T-cell (primary cell): ENCODE measurements at regions not wholly inside any gene's neighbourhood (a gene's known extent, or its start where the extent isn't known, plus 50 kb on each side); places are given as distances from the start of the nearest gene placed in this dataset.

Experiments
- ATAC-seq, 4 experiments: fragments of 200-7000 bp in 3 of 4; fragments of 150-1000 bp in 1 of 4; cut with Tn5 transposase; replicated peaks in 1 of 4; 1 replicate in 3 of 4; 2 replicates in 1 of 4; pipeline ENCODE4 v1.10.0; 2021; ENCODE audit warnings: moderate library complexity in 3 of 4, mild to moderate bottlenecking in 2 of 4, moderate number of reproducible peaks in 1 of 4
- CTCF ChIA-PET, 2 donors: fragments of 300-600 bp; sonication (Branson Sonifier 250); formaldehyde crosslinking; loops; one replicate each; lab custom pipeline; 2022; ENCODE audit warnings: antibody characterized with exemption in 2 of 2; lab: Charles Lee
- POLR2A ChIA-PET, 2 donors: fragments of 300-600 bp; sonication (Branson Sonifier 250); formaldehyde crosslinking; loops; one replicate each; lab custom pipeline; 2022; ENCODE audit warnings: antibody characterized with exemption in 2 of 2; lab: Charles Lee
- DNase-seq, 35 experiments: peaks; one replicate each; pipeline versions ENCODE4 v3.0.0 to v3.0.0-alpha.2; 2013 to 2023
- H3K27ac ChIP-seq: one replicate; pipeline ENCODE4 v1.5.1; 2013; ENCODE audit warnings: low read length
- H3K27me3 ChIP-seq, 2 experiments: replicated peaks in 1 of 2; 1 replicate in 1 of 2; 2 replicates in 1 of 2; pipeline versions ENCODE4 v1.6.1 to v1.7.0; 2013; ENCODE audit warnings: low read length in 1 of 2, mixed read lengths in 1 of 2; ENCODE audit not compliant: control insufficient read depth in 2 of 2, insufficient read depth in 2 of 2; ENCODE audit errors: extremely low read depth in 1 of 2
- H3K36me3 ChIP-seq, 2 donors: 1 replicate in 1 of 2; 2 replicates in 1 of 2; pipeline versions ENCODE4 v1.6.1 to v1.7.0; 2013; ENCODE audit warnings: low read length in 1 of 2; ENCODE audit not compliant: control insufficient read depth in 2 of 2, insufficient read depth in 1 of 2; ENCODE audit errors: extremely low read depth in 1 of 2
- H3K4me1 ChIP-seq, 2 experiments: 1 replicate in 1 of 2; 2 replicates in 1 of 2; pipeline versions ENCODE4 v1.6.1 to v1.7.0; 2013; ENCODE audit warnings: low read length in 2 of 2, mixed read lengths in 1 of 2; ENCODE audit not compliant: insufficient read depth in 2 of 2, control insufficient read depth in 1 of 2; ENCODE audit errors: extremely low read depth in 1 of 2
- H3K4me3 ChIP-seq, 2 donors: 1 replicate in 1 of 2; 2 replicates in 1 of 2; pipeline versions ENCODE4 v1.5.1 to v1.7.0; 2013; ENCODE audit warnings: mild to moderate bottlenecking in 2 of 2, low read length in 1 of 2, moderate library complexity in 1 of 2; ENCODE audit not compliant: control insufficient read depth in 1 of 2; ENCODE audit errors: extremely low read depth in 1 of 2
- H3K9me3 ChIP-seq: 2 replicates; pipeline ENCODE4 v1.7.0; 2013
- H3K27ac Mint-ChIP-seq, 2 donors: one replicate each; pipeline ENCODE4 v1.8.0; 2020 to 2021; ENCODE audit warnings: mild to moderate bottlenecking in 2 of 2, mixed read lengths in 2 of 2
- H3K27me3 Mint-ChIP-seq, 2 donors: one replicate each; pipeline ENCODE4 v1.8.0; 2021 to 2022; ENCODE audit warnings: mixed read lengths in 2 of 2
- H3K36me3 Mint-ChIP-seq: one replicate; pipeline ENCODE4 v1.8.0; 2021; ENCODE audit warnings: mixed read lengths
- H3K4me1 Mint-ChIP-seq, 3 donors: one replicate each; pipeline ENCODE4 v1.8.0; 2020 to 2022; ENCODE audit warnings: mixed read lengths in 3 of 3, mild to moderate bottlenecking in 1 of 3
- H3K4me3 Mint-ChIP-seq, 3 donors: one replicate each; pipeline ENCODE4 v1.8.0; 2020 to 2022; ENCODE audit warnings: mild to moderate bottlenecking in 3 of 3, mixed read lengths in 3 of 3, moderate library complexity in 3 of 3
- H3K9me3 Mint-ChIP-seq, 3 donors: one replicate each; pipeline ENCODE4 v1.8.0; 2020 to 2022; ENCODE audit warnings: mixed read lengths in 3 of 3
- WGBS: methylation state at CpG from one replicate; pipeline ENCODE4 v1.1.5; 2013; ENCODE audit warnings: missing lambda C conversion rate; ENCODE audit not compliant: insufficient coverage; 5-methylcytosine and 5-hydroxymethylcytosine counted together

GRCh38 chr4:38320343-38320695 lies 343.7 kb upstream of the KLF3 start:
- H3K27me3 ChIP-seq = no peaks in the 10 kb centered on the region
- 89% methylated on average over 3 of the region's 5 CpGs for WGBS
- no peak for DNase-seq
- H3K9me3 Mint-ChIP-seq = no peaks in the 10 kb centered on the region
- ChIA-PET POLR2A (interaction anchor here (0.6 to 1.9 kb wide), 9 partner anchors 7 to 389 kb away, joined by 3 to 15 read pairs (median 5); no protein-coding TSS in a partner anchor), CTCF (interaction anchor here (0.5 to 4.4 kb wide), 26 partner anchors 8 to 1574 kb away, joined by 3 to 41 read pairs (median 6); partner anchors contain the start of gene TLR10 (in 1 of the 2))
- no peaks in the 10 kb centered on the region for H3K27me3 Mint-ChIP-seq
- peak overlapping the region; percentile 95 for H3K27ac Mint-ChIP-seq
- no peak for ATAC-seq
- H3K36me3 Mint-ChIP-seq = no peaks in the 10 kb centered on the region
- H3K36me3 ChIP-seq = no peaks in the 10 kb centered on the region
- H3K9me3 ChIP-seq = no peaks in the 10 kb centered on the region
- H3K27ac ChIP-seq = peak overlapping the region; percentile 69
- peaks cover 30 to 34% of the 10 kb centered on the region in 2 experiments for H3K4me1 ChIP-seq
- no peak overlapping the region for H3K4me3 ChIP-seq
- peak overlapping the region in 1 of 3 donors; percentile 71 for H3K4me3 Mint-ChIP-seq
- peaks cover 45 to 68% (median 57%) of the 10 kb centered on the region in 3 donors for H3K4me1 Mint-ChIP-seq

- peaks cover 49 to 72% (median 62%) of the 10 kb centered on the region in 3 donors for H3K4me1 Mint-ChIP-seq
Measured at GRCh38 chr4:38320833-38321232, 343.2 kb upstream of the KLF3 start.

GRCh38 chr4:38322714-38323113 lies 341.3 kb upstream of the KLF3 start:
- H3K27ac Mint-ChIP-seq = peak overlapping the region in 1 of 2 donors; percentile 9
- H3K9me3 Mint-ChIP-seq = peaks cover 0 to 6% (median 3%) of the 10 kb centered on the region in 3 donors
- POLR2A ChIA-PET = interaction anchor here in 1 of 2 donors (0.6 to 0.8 kb wide), 2 partner anchors 21 to 209 kb away, joined by 3 to 4 read pairs; no protein-coding TSS in a partner anchor
- no peak for ATAC-seq
- no peaks in the 10 kb centered on the region for H3K27me3 Mint-ChIP-seq
- Histone ChIP-seq H3K4me1 (peaks cover 46 to 50% of the 10 kb centered on the region in 2 experiments), H3K27me3 (no peaks in the 10 kb centered on the region), H3K4me3 (no peak overlapping the region), H3K9me3 (no peaks in the 10 kb centered on the region), H3K36me3 (peaks cover 0 to 3% of the 10 kb centered on the region in 2 donors), H3K27ac (no peak overlapping the region)
- CTCF ChIA-PET = interaction anchor here (0.5 to 1.1 kb wide), 6 partner anchors 12 to 352 kb away, joined by 3 to 8 read pairs (median 4); no protein-coding TSS in a partner anchor
- H3K4me1 Mint-ChIP-seq = peaks cover 65 to 79% (median 78%) of the 10 kb centered on the region in 3 donors
- 91% methylated on average over 4 of the region's 4 CpGs for WGBS
- DNase-seq = no peak
- H3K4me3 Mint-ChIP-seq = no peak overlapping the region
- no peaks in the 10 kb centered on the region for H3K36me3 Mint-ChIP-seq

More at GRCh38 chr4:38320833-38321232, 343.2 kb upstream of the KLF3 start:
- Histone ChIP-seq H3K27ac (no peak overlapping the region), H3K9me3 (no peaks in the 10 kb centered on the region), H3K4me1 (peaks cover 34% of the 10 kb centered on the region in 2 experiments), H3K4me3 (no peak overlapping the region), H3K27me3 (no peaks in the 10 kb centered on the region), H3K36me3 (no peaks in the 10 kb centered on the region)
- Mint-ChIP-seq H3K9me3 (peaks cover 0 to 2% (median 0%) of the 10 kb centered on the region in 3 donors), H3K36me3 (no peaks in the 10 kb centered on the region), H3K27me3 (no peaks in the 10 kb centered on the region), H3K27ac (peak overlapping the region; percentile 78 to 95), H3K4me3 (peak overlapping the region in 1 of 3 donors; percentile 71)
- POLR2A ChIA-PET = interaction anchor here in 1 of 2 donors (0.5 to 0.9 kb wide), 2 partner anchors 334 to 354 kb away, joined by 4 to 9 read pairs; no protein-coding TSS in a partner anchor
- ATAC-seq (no peak), DNase-seq (peak in 1 of 35 experiments; percentile 36)
- no CpG with 5 or more reads among the region's 4 CpGs for WGBS
- CTCF ChIA-PET = interaction anchor here (0.5 to 4.4 kb wide), 12 partner anchors 9 to 1574 kb away, joined by 3 to 41 read pairs (median 6); no protein-coding TSS in a partner anchor

GRCh38 chr4:38323141-38323641 lies 340.8 kb upstream of the KLF3 start:
- DNase-seq (no peak), ATAC-seq (no peak)
- 60% methylated on average over 1 of the region's 4 CpGs for WGBS
- Mint-ChIP-seq H3K27me3 (no peaks in the 10 kb centered on the region), H3K4me1 (peaks cover 68 to 80% (median 80%) of the 10 kb centered on the region in 3 donors), H3K27ac (peak overlapping the region in 1 of 2 donors; percentile 9), H3K36me3 (no peaks in the 10 kb centered on the region), H3K9me3 (peaks cover 0 to 6% (median 3%) of the 10 kb centered on the region in 3 donors), H3K4me3 (no peak overlapping the region)
- ChIA-PET CTCF (interaction anchor here (0.6 to 0.8 kb wide), 3 partner anchors 11 to 339 kb away, joined by 4 to 7 read pairs (median 4); no protein-coding TSS in a partner anchor), POLR2A (interaction anchor here in 1 of 2 donors (0.6 to 0.8 kb wide), 2 partner anchors 21 to 208 kb away, joined by 3 to 4 read pairs; no protein-coding TSS in a partner anchor)
- Histone ChIP-seq H3K27me3 (no peaks in the 10 kb centered on the region), H3K4me3 (no peak overlapping the region), H3K4me1 (peaks cover 48 to 53% of the 10 kb centered on the region in 2 experiments), H3K36me3 (peaks cover 0 to 3% of the 10 kb centered on the region in 2 donors), H3K27ac (no peak overlapping the region), H3K9me3 (no peaks in the 10 kb centered on the region)

GRCh38 chr4:38324861-38325628 lies 339.0 kb upstream of the KLF3 start:
- WGBS = over 99% methylated on average over 14 of the region's 31 CpGs
- no peaks in the 10 kb centered on the region for H3K36me3 Mint-ChIP-seq
- peaks cover 0 to 3% of the 10 kb centered on the region in 2 donors for H3K36me3 ChIP-seq
- no peaks in the 10 kb centered on the region for H3K27me3 Mint-ChIP-seq
- H3K4me1 Mint-ChIP-seq = peaks cover 68 to 82% (median 80%) of the 10 kb centered on the region in 3 donors
- DNase-seq = no peak
- ATAC-seq = no peak
- no peaks in the 10 kb centered on the region for H3K9me3 ChIP-seq
- no peak overlapping the region for H3K4me3 ChIP-seq
- ChIA-PET CTCF (interaction anchor here in 1 of 2 donors (0.5 to 0.7 kb wide), 2 partner anchors 50 to 215 kb away, joined by 3 read pairs; no protein-coding TSS in a partner anchor), POLR2A (no interaction called here)
- peak overlapping the region in 1 of 3 donors; percentile 78 for H3K4me3 Mint-ChIP-seq
- H3K9me3 Mint-ChIP-seq = peaks cover 0 to 6% (median 3%) of the 10 kb centered on the region in 3 donors
- peak overlapping the region in 1 of 2 donors; percentile 82 for H3K27ac Mint-ChIP-seq
- no peaks in the 10 kb centered on the region for H3K27me3 ChIP-seq
- H3K27ac ChIP-seq = no peak overlapping the region
- H3K4me1 ChIP-seq = peaks cover 46 to 55% of the 10 kb centered on the region in 2 experiments

GRCh38 chr4:38325629-38325913 lies 338.4 kb upstream of the KLF3 start:
- Mint-ChIP-seq H3K4me1 (peaks cover 68 to 82% (median 80%) of the 10 kb centered on the region in 3 donors), H3K4me3 (peak overlapping the region in 1 of 3 donors; percentile 78)

More at GRCh38 chr4:38325629-38325913, 338.4 kb upstream of the KLF3 start:
- no peak for DNase-seq
- ATAC-seq = no peak
- WGBS = no CpG with 5 or more reads among the region's 2 CpGs
- Histone ChIP-seq H3K27me3 (no peaks in the 10 kb centered on the region), H3K4me3 (no peak overlapping the region), H3K4me1 (peaks cover 46 to 54% of the 10 kb centered on the region in 2 experiments), H3K27ac (no peak overlapping the region), H3K36me3 (peaks cover 0 to 3% of the 10 kb centered on the region in 2 donors), H3K9me3 (no peaks in the 10 kb centered on the region)
- H3K27me3 Mint-ChIP-seq = no peaks in the 10 kb centered on the region
- H3K9me3 Mint-ChIP-seq = peaks cover 0 to 6% (median 3%) of the 10 kb centered on the region in 3 donors
- ChIA-PET POLR2A (no interaction called here), CTCF (interaction anchor here in 1 of 2 donors (0.5 kb wide), 1 partner anchor 215 kb away, joined by 3 read pairs; no protein-coding TSS in a partner anchor)
- H3K36me3 Mint-ChIP-seq = no peaks in the 10 kb centered on the region
- peak overlapping the region; percentile 82 to 85 for H3K27ac Mint-ChIP-seq
